ENCODE measurements at regions not wholly inside any gene's neighbourhood (a gene's known extent, or its start where the extent isn't known, plus 50 kb on each side); places are given as distances from the start of the nearest gene placed in this dataset.

DNA sequence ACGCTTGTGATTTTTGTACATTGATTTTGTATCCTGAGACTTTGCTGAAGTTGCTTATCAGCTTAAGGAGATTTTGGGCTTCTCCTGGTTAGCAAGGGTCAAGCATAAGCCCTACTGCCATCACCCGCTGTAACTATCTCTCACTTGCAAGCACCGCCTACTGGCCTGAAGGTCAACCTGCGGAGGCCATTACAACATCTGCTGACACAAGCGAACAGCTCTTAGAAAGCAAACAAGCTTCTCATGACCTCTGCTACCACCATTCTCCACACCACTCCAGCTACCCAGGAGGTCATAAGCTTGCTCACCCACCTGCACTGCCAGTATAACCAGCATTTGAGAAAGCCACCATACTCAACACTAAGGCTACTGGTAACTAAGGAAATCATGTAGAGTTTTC, 288.4 kb upstream of the KIRREL3 start:
- Histone ChIP-seq H3K4me3 (no peak overlapping the region), H3K9me3 (replicated peaks) (peaks cover 48% of the 10 kb centered on the region), H3K36me3 (no peaks in the 10 kb centered on the region), H3K4me1 (no peaks in the 10 kb centered on the region), H3K27ac (replicated peaks) (no peak overlapping the region), H3K27me3 (ENCODE audit: low read depth) (no peaks in the 10 kb centered on the region)
- no peak for DNase-seq
- intact Hi-C loops (cut with micrococcal nuclease), result no loop called here
- TF ChIP-seq, protein P1, sequence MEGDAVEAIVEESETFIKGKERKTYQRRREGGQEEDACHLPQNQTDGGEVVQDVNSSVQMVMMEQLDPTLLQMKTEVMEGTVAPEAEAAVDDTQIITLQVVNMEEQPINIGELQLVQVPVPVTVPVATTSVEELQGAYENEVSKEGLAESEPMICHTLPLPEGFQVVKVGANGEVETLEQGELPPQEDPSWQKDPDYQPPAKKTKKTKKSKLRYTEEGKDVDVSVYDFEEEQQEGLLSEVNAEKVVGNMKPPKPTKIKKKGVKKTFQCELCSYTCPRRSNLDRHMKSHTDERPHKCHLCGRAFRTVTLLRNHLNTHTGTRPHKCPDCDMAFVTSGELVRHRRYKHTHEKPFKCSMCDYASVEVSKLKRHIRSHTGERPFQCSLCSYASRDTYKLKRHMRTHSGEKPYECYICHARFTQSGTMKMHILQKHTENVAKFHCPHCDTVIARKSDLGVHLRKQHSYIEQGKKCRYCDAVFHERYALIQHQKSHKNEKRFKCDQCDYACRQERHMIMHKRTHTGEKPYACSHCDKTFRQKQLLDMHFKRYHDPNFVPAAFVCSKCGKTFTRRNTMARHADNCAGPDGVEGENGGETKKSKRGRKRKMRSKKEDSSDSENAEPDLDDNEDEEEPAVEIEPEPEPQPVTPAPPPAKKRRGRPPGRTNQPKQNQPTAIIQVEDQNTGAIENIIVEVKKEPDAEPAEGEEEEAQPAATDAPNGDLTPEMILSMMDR (IDR thresholded peaks at IDR 0.05; ENCODE audit: borderline replicate concordance), result no peak

DNA sequence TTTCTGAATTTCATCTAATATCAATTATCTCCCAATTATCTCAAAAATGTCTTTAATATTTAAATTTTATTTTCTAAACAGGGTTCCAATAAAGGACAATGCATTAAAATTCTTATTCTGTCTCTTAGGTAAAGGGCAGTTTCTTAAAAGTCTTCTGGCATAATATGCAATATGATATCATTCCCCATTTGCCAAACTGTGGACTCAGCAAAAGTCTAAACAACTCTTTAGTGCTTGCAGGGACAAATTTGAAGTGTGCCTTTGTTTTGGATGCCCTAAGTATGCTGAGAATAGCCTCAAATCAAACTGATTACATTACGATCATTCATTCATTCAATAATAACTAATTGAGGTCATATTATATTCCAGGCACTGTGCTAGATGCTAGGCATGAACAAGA, 281.0 kb upstream of the KIRREL3 start:
- no peak overlapping the region for H3K4me3 ChIP-seq

DNA sequence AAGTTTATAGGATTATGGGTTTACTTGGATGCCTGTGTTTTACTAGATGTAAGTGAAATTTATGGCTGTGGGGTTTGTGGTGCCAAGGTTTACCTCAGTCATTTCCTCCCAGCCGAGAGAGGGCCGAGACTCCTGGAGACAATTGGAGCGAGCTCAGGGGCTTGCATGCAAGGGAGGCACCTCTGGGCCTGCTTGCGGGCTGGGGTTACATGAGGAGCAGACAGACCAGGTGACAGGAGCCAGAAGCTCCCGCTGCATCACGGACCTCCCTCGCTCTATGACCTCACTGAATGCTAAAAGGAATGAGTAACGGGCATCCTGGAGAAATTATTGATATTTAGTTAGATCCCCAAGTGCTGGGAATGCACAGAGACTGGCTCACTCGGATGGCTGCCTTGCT, 275.2 kb upstream of the KIRREL3 start:
- TF ChIP-seq, protein P1 (IDR thresholded peaks at IDR 0.05; ENCODE audit: borderline replicate concordance), result no peak
- H3K9me3 ChIP-seq (replicated peaks), result no peaks in the 10 kb centered on the region
- no peak for DNase-seq

More for the DNA sequence above, 281.0 kb upstream of the KIRREL3 start:
- Histone ChIP-seq H3K4me1 (no peaks in the 10 kb centered on the region), H3K27me3 (ENCODE audit: low read depth) (peaks cover 7% of the 10 kb centered on the region), H3K9me3 (replicated peaks) (no peaks in the 10 kb centered on the region), H3K36me3 (no peaks in the 10 kb centered on the region), H3K27ac (replicated peaks) (no peak overlapping the region)
- TF ChIP-seq, protein P1 (IDR thresholded peaks at IDR 0.05; ENCODE audit: borderline replicate concordance), result no peak
- DNase-seq, result no peak
- intact Hi-C loops (cut with micrococcal nuclease), result no loop called here

GRCh38 chr11:127274328-127274676, 273.7 kb upstream of the KIRREL3 start:
- Histone ChIP-seq H3K4me3 (no peak overlapping the region), H3K4me1 (no peaks in the 10 kb centered on the region), H3K27me3 (ENCODE audit: low read depth) (peaks cover 36% of the 10 kb centered on the region), H3K27ac (replicated peaks) (no peak overlapping the region), H3K9me3 (replicated peaks) (no peaks in the 10 kb centered on the region), H3K36me3 (no peaks in the 10 kb centered on the region)
- TF ChIP-seq, protein P1 (IDR thresholded peaks at IDR 0.05; ENCODE audit: borderline replicate concordance), result no peak
- intact Hi-C loops (cut with micrococcal nuclease), result no loop called here
- no peak for DNase-seq

More for the DNA sequence above, 275.2 kb upstream of the KIRREL3 start:
- Histone ChIP-seq H3K27me3 (ENCODE audit: low read depth) (peaks cover 29% of the 10 kb centered on the region), H3K4me3 (no peak overlapping the region), H3K4me1 (no peaks in the 10 kb centered on the region), H3K27ac (replicated peaks) (no peak overlapping the region), H3K36me3 (no peaks in the 10 kb centered on the region)
- intact Hi-C loops (cut with micrococcal nuclease), result no loop called here

DNA sequence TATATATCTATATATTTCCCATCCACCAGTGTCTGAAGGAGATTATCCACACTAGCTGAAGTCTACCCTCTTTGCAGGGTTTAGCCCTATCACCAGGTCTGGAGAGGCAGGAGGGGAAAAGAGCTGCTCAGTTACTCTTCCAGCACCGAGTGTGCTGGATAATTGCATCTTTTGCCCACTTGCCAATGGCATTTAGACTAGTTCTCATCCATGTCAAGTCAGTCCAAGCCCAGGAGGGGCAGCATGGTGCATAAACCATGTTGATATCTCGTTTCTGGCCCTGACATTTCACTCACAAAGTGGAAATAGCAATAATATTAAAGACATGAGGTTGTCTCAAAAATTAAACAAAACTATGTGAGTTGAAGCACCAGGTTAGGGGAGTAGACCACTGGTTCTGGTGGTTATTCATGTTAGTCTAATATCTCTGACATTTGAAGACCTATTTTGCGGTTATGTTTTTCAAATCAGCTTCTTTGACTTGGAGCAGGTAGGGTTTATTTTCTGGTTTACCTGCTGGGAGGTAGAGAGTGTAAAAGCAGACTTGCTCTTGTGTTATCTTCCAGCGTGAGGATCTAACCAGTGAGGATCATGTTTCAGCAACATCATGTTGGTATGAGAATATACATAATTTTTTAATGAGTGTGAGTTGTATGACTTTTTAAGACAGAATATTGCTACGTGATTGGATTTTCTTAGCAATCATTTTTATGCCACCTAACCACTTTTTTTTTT, 273.2 kb upstream of the KIRREL3 start:
- intact Hi-C loops (cut with micrococcal nuclease), result no loop called here

More for the DNA sequence above, 273.2 kb upstream of the KIRREL3 start:
- DNase-seq, result no peak
- H3K27me3 ChIP-seq (ENCODE audit: low read depth), result peaks cover 36% of the 10 kb centered on the region
- H3K4me1 ChIP-seq, result no peaks in the 10 kb centered on the region
- no peaks in the 10 kb centered on the region for H3K9me3 ChIP-seq (replicated peaks)
- H3K36me3 ChIP-seq, result no peaks in the 10 kb centered on the region
- TF ChIP-seq, protein P1 (IDR thresholded peaks at IDR 0.05; ENCODE audit: borderline replicate concordance), result no peak
- H3K4me3 ChIP-seq, result no peak overlapping the region
- H3K27ac ChIP-seq (replicated peaks), result no peak overlapping the region

Data from left ventricle myocardium inferior (tissue), 1 donor.